Fibroblast of lung (primary cell): ENCODE measurements at regions not wholly inside any gene's neighbourhood (a gene's known extent, or its start where the extent isn't known, plus 50 kb on each side); places are given as distances from the start of the nearest gene placed in this dataset.
"Not testable (repeated sequence)": the region's sequence is repeated elsewhere in the genome, so short reads cannot be mapped to it uniquely, and the experiment has no call there.

Experiments used
- CTCF ChIP-seq, 2 donors: IDR thresholded peaks in 1 of 2; conservative IDR thresholded peaks in 1 of 2; 1 replicate in 1 of 2; 2 replicates in 1 of 2; pipeline ENCODE4 v1.5.1; 2011 to 2012; ENCODE audit warnings: low read length in 2 of 2, control low read depth in 1 of 2, inconsistent platforms in 1 of 2, low read depth in 1 of 2, mild to moderate bottlenecking in 1 of 2
- EZH2 ChIP-seq: IDR thresholded peaks from 2 replicates; pipeline ENCODE4 v1.5.1; 2012; ENCODE audit warnings: low read length, control low read depth, mild to moderate bottlenecking; ENCODE audit errors: missing control alignments

- TF ChIP-seq CTCF (conservative IDR thresholded peaks at IDR 0.05 in 1 of 2, IDR thresholded peaks at IDR 0.05 in 1 of 2; ENCODE audit: low read depth in 1 of 2, low read length in 2 of 2): peak in 1 of 2 donors; percentile 1
- not testable (repeated sequence) for TF ChIP-seq EZH2
These were observed 1395.1 kb downstream of the ADGRL3 start for GRCh38 chr4:62595265-62595664.
